Spleen (tissue), 11 donors: ENCODE measurements at regions not wholly inside any gene's neighbourhood (a gene's known extent, or its start where the extent isn't known, plus 50 kb on each side); places are given as distances from the start of the nearest gene placed in this dataset.

ENCODE experiments used
- DNase-seq: peaks from one replicate; pipeline ENCODE4 v3.0.0-alpha.2; 2020
- H3K27ac ChIP-seq, 8 donors: fragments of 200-600 bp; sonication (generic) in 7 of 8; 1 replicate in 4 of 8; 2 replicates in 4 of 8; pipeline versions ENCODE4 v1.5.0 to v1.8.0; 2016 to 2021; ENCODE audit warnings: inconsistent platforms in 4 of 8, mild to moderate bottlenecking in 4 of 8, moderate library complexity in 1 of 8
- H3K27me3 ChIP-seq, 7 donors: fragments of 200-600 bp; sonication (generic) in 6 of 7; replicated peaks in 1 of 7; 1 replicate in 4 of 7; 2 replicates in 3 of 7; pipeline versions ENCODE4 v1.5.0 to v1.8.0; 2016 to 2021; ENCODE audit warnings: inconsistent platforms in 3 of 7, mild to moderate bottlenecking in 1 of 7
- H3K36me3 ChIP-seq, 6 donors: fragments of 200-600 bp; sonication (generic) in 5 of 6; 1 replicate in 4 of 6; 2 replicates in 2 of 6; pipeline versions ENCODE4 v1.5.0 to v1.8.0; 2016 to 2021; ENCODE audit warnings: inconsistent platforms in 2 of 6
- H3K4me1 ChIP-seq, 6 donors: fragments of 200-600 bp; sonication (generic) in 5 of 6; 1 replicate in 3 of 6; 2 replicates in 3 of 6; pipeline versions ENCODE4 v1.5.0 to v1.8.0; 2016 to 2021; ENCODE audit warnings: inconsistent platforms in 3 of 6
- H3K4me3 ChIP-seq, 8 donors: fragments of 200-600 bp; sonication (generic) in 7 of 8; 1 replicate in 4 of 8; 2 replicates in 4 of 8; pipeline versions ENCODE4 v1.5.0 to v1.8.0; 2016 to 2021; ENCODE audit warnings: inconsistent platforms in 4 of 8, mild to moderate bottlenecking in 4 of 8, moderate library complexity in 2 of 8
- H3K9me3 ChIP-seq, 8 donors: fragments of 200-600 bp; sonication (generic) in 7 of 8; 1 replicate in 4 of 8; 2 replicates in 4 of 8; pipeline versions ENCODE4 v1.5.0 to v1.8.0; 2016 to 2021; ENCODE audit warnings: inconsistent platforms in 4 of 8
- POLR2A ChIP-seq, 3 donors: fragments of 450-650 bp; IDR thresholded peaks; one replicate each; pipeline ENCODE4 v1.5.1; 2017; ENCODE audit warnings: antibody characterized with exemption in 3 of 3, mild to moderate bottlenecking in 1 of 3
- POLR2AphosphoS5 ChIP-seq, 3 donors: sonication (generic); formaldehyde crosslinking; IDR thresholded peaks; one replicate each; pipeline ENCODE4 v1.5.1; 2017; ENCODE audit warnings: antibody characterized with exemption in 3 of 3
- WGBS, 5 donors: extraction: QIAGEN DNeasy Blood & Tissue Kit in 3 of 5; methylation state at CpG; one replicate each; pipeline versions ENCODE4 v1.1.5 to v1.1.7; 2013 to 2018; 5-methylcytosine and 5-hydroxymethylcytosine counted together
- intact Hi-C: fragments of 100-400 bp; cut with DNase I; formaldehyde crosslinking; loops from one replicate; pipeline ENCODE4 v1.15.0; 2023; ENCODE audit warnings: low total_unique reads
- TF ChIP-seq, protein P1 (sequence below), 11 experiments: fragments of 200-600 bp in 7 of 11; fragments of 450-650 bp in 4 of 11; sonication (generic) in 4 of 11; IDR thresholded peaks in 8 of 11; conservative IDR thresholded peaks in 3 of 11; 1 replicate in 7 of 11; 2 replicates in 4 of 11; pipeline versions ENCODE4 v1.4.0 to v1.8.0; 2016 to 2021; ENCODE audit warnings: antibody characterized with exemption in 11 of 11, inconsistent platforms in 4 of 11, mild to moderate bottlenecking in 1 of 11
- donor health status: healthy with polysubstance abuse.
- donor health status: DM: no; HTN: no; CAD: no; lungs with moderate emphysema.
- donor health status: DM: no; HTN: no; CAD: no.
- donor health status: Bipolar disorder and iron deficiency.
- donor health status: healthy.
- donor health status: DM: no; HTN: no; CAD: no.
- donor health status: DM: yes; HTN: yes; CAD: no.

DNA sequence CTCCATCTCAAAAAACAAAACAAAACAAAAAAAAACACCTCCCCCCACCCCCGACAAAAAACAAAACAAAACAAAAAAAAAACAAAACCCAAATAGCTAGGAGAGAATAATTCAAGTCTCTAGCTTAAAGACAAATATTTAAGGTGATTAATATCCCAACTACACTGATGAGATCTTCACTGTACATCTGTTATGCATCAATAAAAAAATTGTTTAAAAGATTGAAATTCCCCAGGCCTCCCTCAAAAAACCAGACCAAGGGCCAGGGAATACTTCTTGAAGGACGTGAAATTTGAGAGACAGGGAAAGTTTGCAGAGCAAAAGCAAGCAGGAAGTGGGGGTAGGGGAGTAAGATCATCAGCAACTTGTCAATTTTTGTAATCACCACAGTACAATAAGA, 232.6 kb downstream of the REEP3 start:
- Histone ChIP-seq H3K27me3 (no peaks in the 10 kb centered on the region), H3K4me1 (no peaks in the 10 kb centered on the region), H3K4me3 (no peak overlapping the region), H3K9me3 (no peaks in the 10 kb centered on the region), H3K27ac (no peak overlapping the region), H3K36me3 (no peaks in the 10 kb centered on the region)
- no peak for DNase-seq
- TF ChIP-seq POLR2AphosphoS5 (IDR thresholded peaks at IDR 0.05) (no peak), POLR2A (IDR thresholded peaks at IDR 0.05) (no peak)
- TF ChIP-seq, protein P1, sequence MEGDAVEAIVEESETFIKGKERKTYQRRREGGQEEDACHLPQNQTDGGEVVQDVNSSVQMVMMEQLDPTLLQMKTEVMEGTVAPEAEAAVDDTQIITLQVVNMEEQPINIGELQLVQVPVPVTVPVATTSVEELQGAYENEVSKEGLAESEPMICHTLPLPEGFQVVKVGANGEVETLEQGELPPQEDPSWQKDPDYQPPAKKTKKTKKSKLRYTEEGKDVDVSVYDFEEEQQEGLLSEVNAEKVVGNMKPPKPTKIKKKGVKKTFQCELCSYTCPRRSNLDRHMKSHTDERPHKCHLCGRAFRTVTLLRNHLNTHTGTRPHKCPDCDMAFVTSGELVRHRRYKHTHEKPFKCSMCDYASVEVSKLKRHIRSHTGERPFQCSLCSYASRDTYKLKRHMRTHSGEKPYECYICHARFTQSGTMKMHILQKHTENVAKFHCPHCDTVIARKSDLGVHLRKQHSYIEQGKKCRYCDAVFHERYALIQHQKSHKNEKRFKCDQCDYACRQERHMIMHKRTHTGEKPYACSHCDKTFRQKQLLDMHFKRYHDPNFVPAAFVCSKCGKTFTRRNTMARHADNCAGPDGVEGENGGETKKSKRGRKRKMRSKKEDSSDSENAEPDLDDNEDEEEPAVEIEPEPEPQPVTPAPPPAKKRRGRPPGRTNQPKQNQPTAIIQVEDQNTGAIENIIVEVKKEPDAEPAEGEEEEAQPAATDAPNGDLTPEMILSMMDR (IDR thresholded peaks at IDR 0.05 in 8 of 11, conservative IDR thresholded peaks at IDR 0.05 in 3 of 11), result no peak
- 65 to 86% (median 72%) methylated on average over 2 of the region's 2 CpGs for WGBS, 5 donors
- intact Hi-C loops, result no loop called here

GRCh38 chr10:63755441-63755840, 234.2 kb downstream of the REEP3 start:
- Histone ChIP-seq H3K4me3 (no peak overlapping the region), H3K9me3 (no peaks in the 10 kb centered on the region), H3K27me3 (no peaks in the 10 kb centered on the region), H3K27ac (no peak overlapping the region), H3K4me1 (no peaks in the 10 kb centered on the region), H3K36me3 (no peaks in the 10 kb centered on the region)
- WGBS, 5 donors, result 82 to 100% (median 98%) methylated on average over 2 of the region's 2 CpGs
- DNase-seq, result no peak
- intact Hi-C loops, result no loop called here
- TF ChIP-seq, protein P1 (IDR thresholded peaks at IDR 0.05 in 8 of 11, conservative IDR thresholded peaks at IDR 0.05 in 3 of 11), result no peak
- TF ChIP-seq POLR2AphosphoS5 (IDR thresholded peaks at IDR 0.05) (no peak), POLR2A (IDR thresholded peaks at IDR 0.05) (no peak)

GRCh38 chr10:63757067-63757466, 235.9 kb downstream of the REEP3 start:
- H3K27me3 ChIP-seq, result no peaks in the 10 kb centered on the region
- H3K9me3 ChIP-seq, result no peaks in the 10 kb centered on the region
- H3K27ac ChIP-seq, result no peak overlapping the region
- 80 to 89% (median 88%) methylated on average over 2 of the region's 2 CpGs for WGBS, 5 donors
- intact Hi-C loops, result no loop called here
- no peak for DNase-seq
- H3K4me3 ChIP-seq, result no peak overlapping the region
- no peaks in the 10 kb centered on the region for H3K36me3 ChIP-seq
- no peaks in the 10 kb centered on the region for H3K4me1 ChIP-seq
- TF ChIP-seq, protein P1 (IDR thresholded peaks at IDR 0.05 in 8 of 11, conservative IDR thresholded peaks at IDR 0.05 in 3 of 11), result no peak
- TF ChIP-seq POLR2AphosphoS5 (IDR thresholded peaks at IDR 0.05), result no peak
- no peak for TF ChIP-seq POLR2A (IDR thresholded peaks at IDR 0.05)

DNA sequence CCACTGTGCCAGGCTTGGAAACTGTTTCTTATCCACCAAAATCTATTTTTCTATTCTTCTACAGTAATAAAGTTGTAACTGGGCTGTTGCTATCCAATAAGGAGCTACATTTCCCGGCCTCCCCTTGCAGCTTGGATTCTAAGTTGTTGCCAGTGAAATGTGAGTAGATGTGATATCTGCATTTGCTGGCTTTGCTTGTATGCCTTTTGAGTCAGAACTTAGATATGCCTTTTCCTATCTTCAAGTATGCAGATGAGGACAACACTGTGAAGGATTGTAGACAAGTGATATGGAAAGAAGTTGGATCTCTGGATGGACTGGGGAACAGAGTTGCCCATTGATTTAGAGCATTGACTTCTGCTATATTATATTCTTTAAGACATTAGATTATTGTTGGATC, 236.9 kb downstream of the REEP3 start:
- TF ChIP-seq, protein P1 (IDR thresholded peaks at IDR 0.05 in 8 of 11, conservative IDR thresholded peaks at IDR 0.05 in 3 of 11), result no peak
- TF ChIP-seq POLR2AphosphoS5 (IDR thresholded peaks at IDR 0.05) (no peak), POLR2A (IDR thresholded peaks at IDR 0.05) (no peak)
- H3K36me3 ChIP-seq, result no peaks in the 10 kb centered on the region
- DNase-seq, result no peak

More for the DNA sequence above, 236.9 kb downstream of the REEP3 start:
- 85 to 97% (median 89%) methylated on average over 1 of the region's 1 CpG for WGBS, 5 donors
- Histone ChIP-seq H3K4me3 (no peak overlapping the region), H3K4me1 (no peaks in the 10 kb centered on the region), H3K27ac (no peak overlapping the region), H3K27me3 (no peaks in the 10 kb centered on the region), H3K9me3 (no peaks in the 10 kb centered on the region)
- intact Hi-C loops, result no loop called here
